ENCODE measurements at regions not wholly inside any gene's neighbourhood (a gene's known extent, or its start where the extent isn't known, plus 50 kb on each side); places are given as distances from the start of the nearest gene placed in this dataset.

GRCh38 chr7:156236181-156236889, 404.2 kb upstream of the RNF32 start:
- Histone ChIP-seq H3K27ac (replicated peaks) (no peak overlapping the region), H3K4me3 (replicated peaks; ENCODE audit: insufficient read depth, low read length) (no peak overlapping the region), H3K27me3 (ENCODE audit: insufficient read depth, poor library complexity, severe bottlenecking) (no peaks in the 10 kb centered on the region)
- DNase-seq (ENCODE audit: low read depth in 1 of 2, low spot score in 1 of 2): no peak
- no peak for TF ChIP-seq CTCF (IDR thresholded peaks at IDR 0.05; ENCODE audit: insufficient read depth, low read length)

- Histone ChIP-seq H3K4me3 (replicated peaks; ENCODE audit: insufficient read depth, low read length) (no peak overlapping the region), H3K27me3 (ENCODE audit: insufficient read depth, poor library complexity, severe bottlenecking) (no peaks in the 10 kb centered on the region), H3K27ac (replicated peaks) (no peak overlapping the region)
- no peak for DNase-seq (ENCODE audit: low read depth in 1 of 2, low spot score in 1 of 2)
- TF ChIP-seq REST (IDR thresholded peaks at IDR 0.05; ENCODE audit: insufficient replicate concordance, low read depth): no peak
- TF ChIP-seq GABPA (IDR thresholded peaks at IDR 0.05; ENCODE audit: low read depth): no peak
- no peak for TF ChIP-seq POLR2AphosphoS5 (IDR thresholded peaks at IDR 0.05; ENCODE audit: low read depth)
- no peak for TF ChIP-seq CTCF (IDR thresholded peaks at IDR 0.05; ENCODE audit: insufficient read depth, low read length)
- no peak for TF ChIP-seq SPI1 (IDR thresholded peaks at IDR 0.05; ENCODE audit: borderline replicate concordance, low read depth)
Observed at GRCh38 chr7:156234666-156235494, 405.7 kb upstream of the RNF32 start.

- DNase-seq (ENCODE audit: low read depth in 1 of 2, low spot score in 1 of 2): no peak
- Histone ChIP-seq H3K27ac (replicated peaks) (no peak overlapping the region), H3K4me3 (replicated peaks; ENCODE audit: insufficient read depth, low read length) (no peak overlapping the region), H3K27me3 (ENCODE audit: insufficient read depth, poor library complexity, severe bottlenecking) (no peaks in the 10 kb centered on the region)
- TF ChIP-seq GABPA (IDR thresholded peaks at IDR 0.05; ENCODE audit: low read depth) (no peak), REST (IDR thresholded peaks at IDR 0.05; ENCODE audit: insufficient replicate concordance, low read depth) (no peak), SPI1 (IDR thresholded peaks at IDR 0.05; ENCODE audit: borderline replicate concordance, low read depth) (no peak), CTCF (IDR thresholded peaks at IDR 0.05; ENCODE audit: insufficient read depth, low read length) (no peak), POLR2AphosphoS5 (IDR thresholded peaks at IDR 0.05; ENCODE audit: low read depth) (no peak)
Observed at GRCh38 chr7:156234192-156234591, 406.4 kb upstream of the RNF32 start.
